ENCODE measurements at regions not wholly inside any gene's neighbourhood (a gene's known extent, or its start where the extent isn't known, plus 50 kb on each side); places are given as distances from the start of the nearest gene placed in this dataset.

DNA sequence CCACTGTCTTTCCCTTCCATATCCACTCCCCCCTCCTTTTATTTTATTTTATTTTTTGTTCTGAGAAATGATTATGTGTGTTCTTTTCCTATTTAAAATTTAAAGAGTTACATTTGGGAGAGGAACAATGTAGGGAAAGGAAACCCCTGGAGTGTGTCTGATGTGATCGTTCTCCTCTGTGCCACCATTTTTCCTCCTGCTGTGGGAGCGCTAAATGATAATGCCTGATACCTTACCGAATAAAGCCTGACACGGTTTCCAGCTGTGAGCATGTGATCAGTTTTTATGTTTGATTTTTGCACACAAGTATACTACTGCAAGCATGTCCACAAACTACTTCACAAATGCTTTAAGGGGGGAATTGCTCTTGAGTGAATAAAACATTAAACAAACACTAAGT lies 317.8 kb upstream of the FANCL start:
- H3K4me1 ChIP-seq: no peaks in the 10 kb centered on the region
- H3K9me3 ChIP-seq: no peaks in the 10 kb centered on the region
- intact Hi-C loops (cut with DNase I; ENCODE audit: low total_unique reads): no loop called here
- H3K4me3 ChIP-seq: no peak overlapping the region
- no peak overlapping the region for H3K27ac ChIP-seq
- no peak for TF ChIP-seq POLR2A (IDR thresholded peaks at IDR 0.05)
- TF ChIP-seq, protein P1, sequence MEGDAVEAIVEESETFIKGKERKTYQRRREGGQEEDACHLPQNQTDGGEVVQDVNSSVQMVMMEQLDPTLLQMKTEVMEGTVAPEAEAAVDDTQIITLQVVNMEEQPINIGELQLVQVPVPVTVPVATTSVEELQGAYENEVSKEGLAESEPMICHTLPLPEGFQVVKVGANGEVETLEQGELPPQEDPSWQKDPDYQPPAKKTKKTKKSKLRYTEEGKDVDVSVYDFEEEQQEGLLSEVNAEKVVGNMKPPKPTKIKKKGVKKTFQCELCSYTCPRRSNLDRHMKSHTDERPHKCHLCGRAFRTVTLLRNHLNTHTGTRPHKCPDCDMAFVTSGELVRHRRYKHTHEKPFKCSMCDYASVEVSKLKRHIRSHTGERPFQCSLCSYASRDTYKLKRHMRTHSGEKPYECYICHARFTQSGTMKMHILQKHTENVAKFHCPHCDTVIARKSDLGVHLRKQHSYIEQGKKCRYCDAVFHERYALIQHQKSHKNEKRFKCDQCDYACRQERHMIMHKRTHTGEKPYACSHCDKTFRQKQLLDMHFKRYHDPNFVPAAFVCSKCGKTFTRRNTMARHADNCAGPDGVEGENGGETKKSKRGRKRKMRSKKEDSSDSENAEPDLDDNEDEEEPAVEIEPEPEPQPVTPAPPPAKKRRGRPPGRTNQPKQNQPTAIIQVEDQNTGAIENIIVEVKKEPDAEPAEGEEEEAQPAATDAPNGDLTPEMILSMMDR (IDR thresholded peaks at IDR 0.05): no peak
- no peaks in the 10 kb centered on the region for H3K27me3 ChIP-seq
- no peak for DNase-seq
- no peaks in the 10 kb centered on the region for H3K36me3 ChIP-seq

DNA sequence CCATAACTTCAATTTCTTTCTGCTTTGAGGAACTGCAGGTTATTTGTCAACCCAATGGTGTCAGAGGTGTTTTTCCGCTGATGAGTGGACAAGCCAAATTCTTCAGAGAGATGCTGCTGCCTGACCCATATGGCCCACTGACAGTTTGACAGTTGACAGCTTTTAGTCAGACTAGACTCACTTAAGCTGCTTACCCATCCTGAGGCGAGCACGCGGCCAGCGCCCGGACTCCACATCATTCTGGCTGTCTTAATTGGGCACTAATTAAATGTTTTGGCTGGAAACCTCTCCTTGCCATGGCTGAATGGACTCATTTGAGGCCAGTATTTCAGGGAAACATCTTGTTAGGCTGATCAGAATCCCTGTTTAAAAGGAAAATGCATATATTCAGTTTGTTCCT lies 316.1 kb upstream of the FANCL start:
- Histone ChIP-seq H3K4me3 (no peak overlapping the region), H3K27me3 (no peaks in the 10 kb centered on the region), H3K9me3 (no peaks in the 10 kb centered on the region), H3K36me3 (no peaks in the 10 kb centered on the region), H3K4me1 (no peaks in the 10 kb centered on the region), H3K27ac (no peak overlapping the region)
- DNase-seq: no peak
- TF ChIP-seq, protein P1 (IDR thresholded peaks at IDR 0.05): no peak
- no peak for TF ChIP-seq POLR2A (IDR thresholded peaks at IDR 0.05)
- intact Hi-C loops (cut with DNase I; ENCODE audit: low total_unique reads): no loop called here

DNA sequence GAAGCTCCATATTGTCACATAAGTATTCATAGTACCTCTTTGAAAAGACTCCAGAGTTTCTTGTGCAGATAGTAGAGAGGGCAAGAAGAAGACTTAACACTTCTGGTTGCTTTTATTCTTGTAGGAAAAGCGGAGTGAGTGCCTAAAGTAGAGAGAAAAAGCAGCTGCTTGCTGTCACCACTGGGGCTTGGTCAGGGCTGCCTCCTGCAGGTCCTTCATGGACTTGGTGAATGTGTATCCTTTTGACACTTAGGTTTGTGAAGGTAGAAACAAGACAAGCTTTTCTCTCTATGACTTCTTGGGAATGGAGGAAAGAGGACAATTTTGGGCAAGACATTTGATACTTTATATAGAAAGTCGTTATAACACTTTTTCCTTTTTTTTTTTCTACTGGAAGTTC lies 312.8 kb upstream of the FANCL start:
- Histone ChIP-seq H3K27me3 (no peaks in the 10 kb centered on the region), H3K4me1 (no peaks in the 10 kb centered on the region), H3K4me3 (no peak overlapping the region), H3K36me3 (no peaks in the 10 kb centered on the region), H3K9me3 (no peaks in the 10 kb centered on the region), H3K27ac (no peak overlapping the region)
- DNase-seq: no peak
- intact Hi-C loops (cut with DNase I; ENCODE audit: low total_unique reads): no loop called here
- TF ChIP-seq, protein P1 (IDR thresholded peaks at IDR 0.05): no peak
- TF ChIP-seq POLR2A (IDR thresholded peaks at IDR 0.05): no peak

DNA sequence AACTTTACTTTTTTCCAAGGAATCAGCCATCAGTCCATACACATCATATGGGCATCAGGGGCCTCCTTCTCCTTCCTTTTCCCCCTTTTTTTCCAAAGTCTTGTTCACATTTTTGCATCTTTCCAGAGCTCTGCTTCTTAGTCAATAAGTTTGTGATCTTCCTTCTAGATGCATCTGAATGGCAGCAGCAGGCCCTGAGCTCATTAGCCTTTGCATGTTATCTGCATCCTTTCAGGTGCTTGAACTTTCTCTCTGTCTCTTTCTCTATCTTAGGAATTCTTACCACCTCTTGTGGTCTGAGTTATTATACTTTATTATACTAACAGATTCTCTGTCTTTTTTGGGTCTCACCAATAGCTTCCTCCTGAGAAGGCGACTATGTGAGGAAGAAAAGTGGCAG lies 312.4 kb upstream of the FANCL start:
- Histone ChIP-seq H3K9me3 (no peaks in the 10 kb centered on the region), H3K36me3 (no peaks in the 10 kb centered on the region), H3K27me3 (no peaks in the 10 kb centered on the region), H3K27ac (no peak overlapping the region), H3K4me1 (no peaks in the 10 kb centered on the region), H3K4me3 (no peak overlapping the region)
- DNase-seq: no peak
- no peak for TF ChIP-seq POLR2A (IDR thresholded peaks at IDR 0.05)
- TF ChIP-seq, protein P1 (IDR thresholded peaks at IDR 0.05): no peak
- intact Hi-C loops (cut with DNase I; ENCODE audit: low total_unique reads): no loop called here

DNA sequence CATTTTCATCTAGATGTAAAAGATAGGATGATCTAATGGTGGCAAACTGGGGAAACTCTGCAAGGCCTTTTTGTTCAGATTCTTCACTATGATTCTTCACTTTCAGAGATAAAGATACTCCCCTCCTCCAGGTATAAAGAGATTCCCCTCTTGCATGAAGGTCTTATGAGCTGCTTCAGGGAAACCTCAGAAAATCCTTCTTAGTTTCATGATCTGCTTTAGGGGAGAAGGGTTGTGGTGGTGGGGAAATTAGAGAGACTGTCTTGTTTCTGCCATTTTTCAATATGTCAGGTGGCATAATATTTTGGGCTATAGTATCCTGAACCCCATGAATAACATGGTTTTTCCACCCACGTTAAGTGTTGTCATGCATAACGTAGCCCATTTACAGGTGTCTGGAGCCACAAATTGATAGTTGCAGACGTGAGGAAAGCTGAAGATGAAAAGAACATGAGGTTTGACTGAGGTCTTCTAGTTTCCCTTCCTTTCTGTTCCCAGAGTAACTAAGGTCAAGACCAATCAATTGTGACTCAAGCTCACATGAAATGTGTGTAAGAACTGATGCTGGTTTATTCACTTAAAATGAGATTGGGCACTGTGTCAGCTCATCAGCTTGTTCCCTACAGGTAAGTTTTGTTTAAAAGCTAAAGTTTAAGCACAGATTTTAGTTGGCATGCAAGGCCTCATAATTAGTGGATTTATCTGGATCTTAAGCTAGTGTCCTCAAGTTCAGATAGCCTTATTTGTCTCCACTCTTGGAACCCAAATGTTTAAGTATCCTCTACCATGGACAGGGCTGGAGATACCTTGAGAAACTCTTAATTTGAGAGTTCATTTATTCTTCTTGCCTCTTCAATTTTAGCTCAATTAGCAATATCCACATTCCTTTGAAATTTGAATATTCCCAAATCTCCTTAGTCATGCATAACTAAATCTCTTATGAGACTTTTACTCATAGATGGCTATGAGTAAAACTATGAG lies 304.5 kb upstream of the FANCL start:
- Histone ChIP-seq H3K36me3 (no peaks in the 10 kb centered on the region), H3K4me1 (no peaks in the 10 kb centered on the region), H3K27me3 (no peaks in the 10 kb centered on the region), H3K9me3 (no peaks in the 10 kb centered on the region), H3K27ac (no peak overlapping the region), H3K4me3 (no peak overlapping the region)
- TF ChIP-seq, protein P1 (IDR thresholded peaks at IDR 0.05): no peak
- no peak for TF ChIP-seq POLR2A (IDR thresholded peaks at IDR 0.05)
- no peak for DNase-seq
- intact Hi-C loops (cut with DNase I; ENCODE audit: low total_unique reads): no loop called here
